CD4-positive, alpha-beta T cell treated with Interleukin-6 for 4 hours (primary cell): ENCODE measurements at regions not wholly inside any gene's neighbourhood (a gene's known extent, or its start where the extent isn't known, plus 50 kb on each side); places are given as distances from the start of the nearest gene placed in this dataset.
A peak's percentile ranks its signal among the peaks of the same experiment; 100 is the strongest.
"Not testable (repeated sequence)": the region's sequence is repeated elsewhere in the genome, so short reads cannot be mapped to it uniquely, and the experiment has no call there.

ENCODE experiments used
- DNase-seq: peaks from one replicate; pipeline ENCODE4 v3.0.0-alpha.2; 2020; ENCODE audit warnings: mixed read lengths

DNA sequence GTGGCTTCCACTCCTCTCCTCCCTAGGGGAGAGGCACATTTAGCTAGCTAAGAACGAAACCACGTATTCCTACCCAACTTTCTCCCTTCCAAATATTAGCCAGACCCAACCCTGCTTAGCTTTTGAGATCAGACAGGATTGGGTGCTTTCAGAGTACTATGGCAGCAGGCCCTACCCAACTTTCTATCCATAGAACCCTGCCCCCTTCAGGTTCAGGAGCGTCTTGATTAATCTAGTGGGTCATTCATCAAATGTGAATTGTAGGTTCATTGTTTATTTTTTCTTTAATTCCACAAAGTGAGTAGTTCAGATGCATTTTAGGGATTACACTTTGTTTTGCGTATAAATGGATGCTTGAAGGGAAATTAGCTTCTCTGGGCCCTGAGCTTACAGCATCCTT is 188.3 kb downstream of the MIB1 start:
- no peak for DNase-seq

DNA sequence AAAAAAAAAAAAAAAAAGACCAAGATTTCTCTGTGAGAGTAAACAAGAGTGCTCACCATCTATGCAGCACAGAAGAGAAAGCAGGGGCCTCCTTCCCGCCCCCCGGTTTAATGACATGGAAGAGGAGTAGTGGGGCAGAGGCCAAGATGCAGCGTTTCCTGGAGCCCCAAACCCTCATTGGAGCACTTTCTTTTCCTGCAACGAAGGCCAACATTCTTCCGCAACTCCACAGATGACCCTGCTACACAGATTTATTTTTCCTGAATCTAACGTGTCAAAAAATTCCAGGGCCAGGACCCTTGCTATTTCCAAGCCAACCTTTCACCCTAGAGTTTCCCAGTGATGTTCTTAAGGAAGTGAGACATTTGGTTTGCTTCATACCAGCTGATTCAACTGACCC is 189.6 kb downstream of the MIB1 start:
- no peak for DNase-seq

DNA sequence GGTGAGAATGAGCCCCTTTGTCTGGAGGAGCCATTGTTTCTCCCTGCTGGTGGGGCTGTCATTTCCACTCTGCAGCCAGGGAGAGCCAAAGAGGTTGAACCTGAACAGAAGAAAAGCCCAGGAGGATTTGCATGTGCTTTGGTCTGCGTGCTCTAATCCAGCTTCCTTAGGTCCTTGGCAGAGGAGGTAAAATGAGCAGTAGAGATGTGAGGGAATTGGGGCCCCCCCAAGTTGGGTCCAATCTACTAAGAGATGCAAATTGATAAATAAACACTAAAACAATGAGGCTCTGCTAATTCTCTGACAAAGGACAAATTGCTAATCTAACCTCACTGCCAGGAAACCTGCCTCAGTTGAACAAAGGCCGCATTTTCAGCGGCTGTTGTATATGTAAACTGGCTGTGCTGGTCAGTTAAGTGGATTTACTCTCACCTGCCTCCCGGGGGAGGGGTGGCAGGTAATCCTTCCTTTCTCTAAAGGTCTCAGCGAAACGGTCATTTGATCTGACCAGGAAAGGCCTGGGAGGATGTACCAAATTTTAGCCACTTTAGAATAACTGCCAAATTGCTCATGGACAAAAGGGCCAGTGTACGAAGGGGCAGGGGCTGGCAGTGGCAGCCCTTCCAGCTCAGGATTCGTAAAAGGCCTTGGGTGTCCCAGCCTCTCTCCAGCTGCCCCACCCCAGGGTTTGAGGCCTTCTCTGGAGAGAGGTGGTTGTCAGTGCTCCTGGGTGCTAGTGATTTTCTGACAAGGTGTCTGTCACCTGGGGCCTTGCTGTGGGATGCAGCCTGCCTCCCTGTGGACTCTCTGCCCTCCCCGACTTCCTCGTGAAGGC is 193.6 kb downstream of the MIB1 start:
- DNase-seq = no peak

DNA sequence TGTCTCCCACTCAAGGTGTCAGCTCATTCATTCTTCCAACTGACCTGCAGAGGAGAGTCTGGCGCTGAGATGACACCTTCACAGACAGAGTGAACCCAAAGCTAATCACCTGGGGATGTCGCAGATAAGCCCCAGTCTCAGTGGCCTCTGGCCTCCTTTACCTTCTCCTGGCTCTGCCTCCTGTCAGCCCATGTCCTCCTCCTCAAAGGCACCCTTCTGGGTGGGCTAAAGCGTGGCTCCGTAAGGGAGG is 194.1 kb downstream of the MIB1 start:
- no peak for DNase-seq

DNA sequence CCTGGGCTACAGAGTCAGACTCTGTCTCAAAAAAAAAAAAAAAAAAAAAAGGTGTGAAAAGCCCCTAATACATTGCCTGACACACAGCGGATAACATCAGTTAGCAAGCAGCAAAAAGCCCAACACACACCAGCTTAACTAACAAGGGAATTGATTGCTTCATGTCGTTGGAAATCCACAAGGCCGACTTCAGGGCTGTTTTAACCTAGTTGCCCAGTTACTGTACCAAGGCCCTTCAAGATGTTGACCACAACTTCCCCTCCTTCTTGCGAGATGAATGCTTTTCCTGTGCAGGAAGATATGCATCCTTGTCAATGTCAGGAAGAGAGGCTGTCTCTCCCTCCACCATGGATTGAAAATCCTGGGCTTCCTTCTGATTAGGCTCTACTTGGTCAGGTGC is 202.9 kb downstream of the MIB1 start:
- DNase-seq = no peak

DNA sequence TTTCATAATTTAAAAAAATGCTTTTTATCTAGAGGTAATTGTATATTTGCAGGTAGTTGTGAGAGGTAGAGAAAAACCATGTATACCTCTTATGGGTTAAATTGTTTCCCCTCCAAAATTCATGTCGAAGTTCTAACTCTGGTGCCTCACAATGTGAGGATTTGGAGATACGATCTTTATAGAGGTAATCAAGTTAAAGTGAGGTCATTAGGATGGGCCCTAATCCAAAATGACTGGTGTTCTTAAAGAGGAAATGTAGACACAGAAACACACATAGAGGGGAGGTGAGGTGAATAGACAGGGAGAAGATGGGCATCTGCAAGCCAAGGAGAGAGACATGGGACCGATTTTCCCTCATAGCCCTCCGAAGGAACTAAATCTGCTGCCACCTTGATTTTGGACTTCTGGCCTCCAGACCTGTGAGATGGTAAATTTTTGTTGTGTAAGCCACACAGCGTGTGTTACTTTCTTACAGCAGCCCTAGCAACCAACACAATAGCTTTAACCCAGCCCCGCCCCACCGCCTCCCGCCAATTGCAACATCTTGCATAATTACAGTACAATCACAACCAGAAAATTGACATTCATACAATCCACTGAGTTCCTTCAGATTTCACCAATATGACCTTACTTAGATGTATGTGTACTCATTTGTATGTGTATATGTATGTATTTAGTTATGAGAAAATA is 208.9 kb downstream of the MIB1 start:
- no peak for DNase-seq

DNA sequence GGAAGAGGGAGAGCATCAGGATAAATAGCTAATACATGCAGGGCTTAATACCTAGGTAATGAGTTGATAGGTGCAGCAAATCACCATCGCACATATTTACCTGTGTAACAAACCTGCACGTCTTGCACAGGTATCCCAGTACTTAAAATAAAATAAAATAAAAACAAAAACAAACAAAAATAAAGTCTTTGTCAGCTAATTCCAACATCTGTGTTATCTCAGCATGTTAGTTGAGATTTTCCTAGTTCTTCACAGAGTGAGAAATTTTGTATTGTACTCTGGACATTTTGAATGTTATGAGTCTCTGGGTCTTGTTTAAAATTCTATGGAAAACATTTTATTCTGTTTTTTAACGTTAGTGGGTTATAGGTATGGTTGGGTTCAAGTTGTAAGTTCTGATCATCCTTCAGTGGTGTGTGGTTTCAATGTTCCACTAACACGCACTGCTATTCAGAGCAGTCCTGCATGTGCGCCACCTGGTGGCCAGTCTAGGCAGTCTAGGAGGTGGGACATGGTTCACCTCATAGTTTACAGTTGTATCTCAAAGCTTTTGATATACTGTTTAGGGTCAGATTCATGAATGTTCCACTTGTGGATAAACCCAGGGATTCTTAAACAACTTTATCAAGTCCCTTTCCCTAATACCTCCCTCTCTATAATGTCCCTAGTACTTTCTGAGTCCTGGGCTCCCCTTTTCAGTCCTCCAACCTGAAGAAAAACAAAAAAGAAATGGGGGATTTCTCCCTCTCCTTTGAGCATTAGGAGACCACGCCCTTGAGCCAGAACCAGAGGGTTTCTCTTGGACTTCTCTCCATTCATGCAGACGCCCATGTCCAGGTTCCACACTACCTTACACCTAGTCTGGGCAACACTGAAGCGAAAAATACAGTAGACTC is 213.4 kb upstream of the GATA6 start:
- DNase-seq = peak; percentile 81

DNA sequence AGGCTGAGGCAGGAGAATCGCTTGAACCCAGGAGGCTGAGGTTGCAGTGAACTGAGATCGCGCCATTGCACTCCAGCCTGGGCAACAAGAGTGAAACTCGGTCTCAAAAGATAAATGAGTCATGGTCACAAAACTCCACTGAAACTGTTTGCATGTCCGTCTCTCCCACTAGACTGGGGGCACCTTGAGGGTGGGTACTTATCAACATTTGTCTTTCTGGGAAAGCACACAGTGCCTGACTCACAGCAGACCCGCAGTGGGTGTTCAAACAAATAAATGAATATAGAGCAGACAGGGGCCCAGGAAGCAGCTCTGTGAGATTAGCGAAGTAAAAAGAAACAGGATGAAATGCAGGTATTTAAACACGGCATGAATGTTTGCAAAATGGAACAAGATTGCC is 211.1 kb upstream of the GATA6 start:
- no peak for DNase-seq

DNA sequence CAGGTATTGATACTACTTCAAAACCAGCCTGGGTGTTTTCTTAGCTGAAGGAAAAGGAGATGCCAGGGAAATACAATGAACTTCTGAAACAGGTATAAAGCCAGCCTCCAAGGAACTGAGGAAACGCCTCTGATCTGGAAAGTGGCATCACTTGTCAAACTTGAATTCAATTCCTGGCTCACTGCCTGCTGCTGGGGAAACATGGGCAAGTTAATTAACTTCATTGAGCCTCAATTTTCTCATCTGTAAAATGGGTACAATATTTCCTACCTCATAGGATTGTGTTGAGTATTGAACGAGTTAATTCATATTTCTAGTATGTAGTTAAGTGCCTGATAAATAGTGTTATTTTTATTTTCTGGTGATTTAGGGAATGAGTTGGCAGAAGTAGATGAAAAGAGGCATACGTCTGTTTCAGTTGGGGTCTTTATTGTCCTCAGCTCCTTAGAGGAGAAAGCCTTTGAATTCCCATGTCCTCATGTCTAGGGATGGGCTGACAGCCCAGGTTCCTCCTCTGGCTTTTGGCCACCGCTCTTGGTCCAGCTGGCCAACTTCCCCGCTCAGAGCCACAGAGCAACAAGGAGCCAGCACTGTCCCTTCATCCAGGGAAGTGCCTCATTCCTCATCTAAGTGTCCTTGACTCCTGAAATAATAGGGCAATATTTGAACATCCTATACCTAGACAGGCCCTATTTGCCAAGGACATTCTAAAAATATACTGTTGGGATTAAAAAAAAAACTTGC is 210.5 kb upstream of the GATA6 start:
- DNase-seq = no peak

DNA sequence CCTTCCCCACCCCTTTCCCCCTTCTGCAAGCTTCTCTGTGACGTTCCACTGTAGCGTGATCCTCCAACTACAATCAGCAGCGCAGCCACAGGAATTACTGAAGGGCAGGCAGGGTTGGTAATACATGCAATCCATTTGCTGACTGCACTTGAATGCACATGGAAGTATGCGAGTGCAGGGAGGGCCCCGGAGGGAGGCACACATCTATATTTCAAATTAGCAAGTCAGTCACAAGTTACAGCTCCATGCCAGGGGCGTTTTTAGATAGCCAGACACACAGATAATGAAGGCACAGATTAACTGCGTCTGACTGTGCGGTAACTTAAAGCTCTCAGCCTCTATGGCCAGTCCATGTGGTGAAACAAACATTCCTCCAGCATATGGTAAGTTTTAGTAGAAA is 209.2 kb upstream of the GATA6 start:
- DNase-seq = no peak

DNA sequence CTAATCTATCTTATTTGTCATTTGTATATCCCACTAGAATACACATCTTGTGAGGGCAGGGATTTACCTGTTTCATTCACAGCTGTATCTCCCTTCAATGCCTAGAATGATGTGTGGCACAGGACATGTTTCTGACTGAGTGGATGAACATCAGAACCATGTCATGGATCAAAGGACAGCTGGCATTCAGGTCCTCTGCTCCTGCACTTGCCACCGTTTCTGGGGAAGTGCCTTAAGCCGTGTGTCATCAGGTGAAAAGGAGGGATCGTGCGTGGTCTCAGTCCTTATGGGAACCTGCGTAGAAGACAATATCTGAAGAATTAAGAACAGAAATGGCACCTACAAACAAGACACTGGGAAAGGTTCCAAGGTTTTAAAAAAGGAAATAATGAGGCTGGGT is 206.1 kb upstream of the GATA6 start:
- DNase-seq = no peak

DNA sequence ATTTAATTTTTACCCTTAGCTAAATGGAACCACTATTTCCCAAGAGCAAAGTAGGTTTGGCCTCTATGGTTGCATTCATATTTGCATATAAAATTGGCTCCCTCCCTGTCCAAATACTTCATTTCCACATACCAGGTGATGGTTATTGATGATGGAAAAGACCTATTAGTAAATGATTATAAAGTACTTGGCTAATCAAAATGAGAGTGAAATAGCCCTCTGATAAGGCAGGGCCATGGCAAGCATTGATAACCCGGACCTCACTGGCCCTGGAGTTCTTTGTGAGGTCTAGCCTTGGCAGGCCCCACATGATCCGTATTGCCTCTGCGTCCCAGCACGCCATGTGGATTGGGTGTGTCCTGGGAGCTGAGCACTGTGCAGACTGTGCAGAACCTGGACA is 201.1 kb upstream of the GATA6 start:
- no peak for DNase-seq

DNA sequence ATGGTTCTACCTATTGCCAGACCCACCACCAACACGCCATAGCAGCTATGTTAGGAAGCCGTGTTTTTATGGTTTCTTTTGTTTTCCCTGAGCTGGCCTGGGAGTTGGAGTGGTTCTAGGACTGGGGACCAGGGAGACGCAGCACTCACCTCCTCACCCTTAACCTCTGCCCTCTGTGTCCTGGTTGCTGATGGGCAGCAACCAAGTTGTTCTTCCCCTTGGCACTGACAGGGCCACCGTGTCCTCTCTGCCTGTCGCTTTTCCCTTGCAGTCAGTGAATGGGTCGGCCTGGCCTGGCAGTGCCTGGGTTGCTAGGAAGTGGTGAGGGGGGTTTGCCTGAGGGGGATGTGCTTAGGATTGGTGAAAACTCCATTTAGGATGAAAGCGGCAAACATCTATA is 197.1 kb upstream of the GATA6 start:
- DNase-seq = no peak

DNA sequence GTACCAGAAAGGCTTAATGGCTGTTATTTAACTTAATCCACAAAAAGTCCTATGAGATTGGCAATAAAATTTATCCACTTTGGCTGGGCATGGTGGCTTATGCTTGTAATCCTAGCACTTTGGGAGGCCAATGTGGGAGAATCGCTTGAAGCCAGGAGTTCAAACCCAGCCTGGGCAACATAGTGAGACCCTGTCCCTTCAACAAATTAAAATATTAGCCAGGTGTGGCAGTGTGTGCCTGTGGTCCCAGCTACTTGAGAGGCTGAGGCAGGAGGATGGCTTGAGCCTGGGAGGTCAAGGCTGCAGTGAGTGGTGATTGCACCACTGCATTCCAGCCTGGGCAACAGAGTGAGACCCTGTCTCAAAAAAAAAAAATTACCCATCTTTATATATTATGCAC is 193.4 kb upstream of the GATA6 start:
- not testable (repeated sequence) for DNase-seq

DNA sequence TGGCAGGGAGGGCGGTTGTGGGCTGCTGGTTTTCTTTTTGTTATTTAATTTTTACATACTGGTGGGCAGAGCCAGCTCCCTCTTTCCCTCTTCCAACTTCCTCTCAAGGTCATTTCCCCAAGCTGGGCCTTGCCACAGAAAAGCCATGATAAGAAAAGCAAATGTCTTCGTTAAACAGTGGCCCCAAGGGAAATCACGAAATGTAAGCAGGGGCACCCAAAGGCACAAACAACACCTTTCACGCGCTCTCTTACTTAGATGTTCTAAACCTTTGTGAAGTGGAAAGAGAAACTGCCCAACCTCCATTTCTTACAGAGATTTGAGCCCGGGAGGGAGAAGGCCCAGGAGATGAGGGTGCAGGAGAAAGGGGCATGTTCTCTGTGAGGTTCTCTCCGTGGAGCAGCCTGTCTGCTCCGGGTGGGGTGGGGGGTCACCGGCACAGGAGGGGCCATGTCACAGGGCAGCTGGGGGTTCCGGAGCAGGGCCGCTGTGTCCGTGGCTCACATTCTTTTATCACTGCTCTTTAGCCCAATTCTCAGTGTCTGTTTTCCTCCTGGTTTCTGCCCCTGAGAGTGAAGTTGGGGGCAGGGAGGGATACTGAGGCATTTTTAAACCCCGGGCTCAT is 190.7 kb upstream of the GATA6 start:
- DNase-seq = no peak

DNA sequence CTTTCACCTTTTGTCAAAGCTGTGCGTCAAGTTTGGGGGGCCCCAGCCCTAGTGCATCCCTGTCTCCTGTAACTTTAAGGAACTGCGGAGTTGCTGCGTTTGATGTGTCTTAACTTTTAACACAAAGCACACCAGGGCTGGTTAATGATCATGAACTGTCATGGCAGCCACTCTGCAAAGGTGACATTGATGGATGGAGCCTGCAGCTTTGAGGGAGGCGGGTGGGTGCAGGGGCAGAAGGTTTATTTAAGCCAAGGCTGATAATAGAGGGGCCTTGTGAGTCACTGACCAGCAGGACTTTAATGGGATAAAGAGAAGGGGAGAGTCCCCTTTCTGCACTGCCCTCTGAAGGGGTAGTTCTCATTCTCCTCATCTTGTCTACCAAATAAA is 190.2 kb upstream of the GATA6 start:
- no peak for DNase-seq

DNA sequence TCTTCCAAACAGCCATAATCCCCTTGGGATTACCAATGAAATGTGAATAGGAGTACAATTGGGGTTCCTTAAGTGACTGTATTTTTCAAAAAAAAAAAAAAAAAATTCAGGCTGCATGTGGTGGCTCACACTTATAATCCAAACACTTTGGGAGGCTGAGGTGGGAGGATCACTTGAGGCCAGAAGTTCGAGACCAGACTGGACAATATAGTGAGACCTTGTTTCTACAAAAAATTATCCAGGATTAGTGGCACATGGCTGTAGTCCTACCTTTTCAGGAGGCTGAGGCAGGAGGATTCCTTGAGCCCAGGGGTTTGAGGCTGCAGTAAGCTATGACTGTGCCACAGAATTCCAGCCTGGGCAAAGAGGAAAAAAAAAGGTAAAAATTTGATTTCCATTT is 189.6 kb upstream of the GATA6 start:
- DNase-seq = no peak

DNA sequence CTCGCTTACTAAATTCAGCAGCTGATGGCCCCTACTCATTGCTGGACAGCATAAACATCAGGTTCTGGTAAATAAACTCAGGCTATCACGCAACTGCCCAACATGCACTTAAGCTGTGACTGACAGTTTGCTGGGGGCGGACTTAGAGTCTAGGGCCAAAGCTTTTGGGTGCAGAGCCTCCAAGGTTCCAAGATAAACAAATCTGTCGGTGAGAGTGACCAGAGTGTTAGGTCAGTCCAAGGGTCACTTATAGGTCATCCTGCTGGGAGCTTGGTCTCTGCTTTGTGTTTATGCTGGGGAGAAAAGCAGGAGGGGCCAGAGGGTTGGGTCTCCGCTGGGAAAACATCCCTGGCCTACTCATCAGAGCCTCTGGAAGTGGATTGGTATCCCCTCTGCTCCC is 188.6 kb upstream of the GATA6 start:
- DNase-seq = no peak

DNA sequence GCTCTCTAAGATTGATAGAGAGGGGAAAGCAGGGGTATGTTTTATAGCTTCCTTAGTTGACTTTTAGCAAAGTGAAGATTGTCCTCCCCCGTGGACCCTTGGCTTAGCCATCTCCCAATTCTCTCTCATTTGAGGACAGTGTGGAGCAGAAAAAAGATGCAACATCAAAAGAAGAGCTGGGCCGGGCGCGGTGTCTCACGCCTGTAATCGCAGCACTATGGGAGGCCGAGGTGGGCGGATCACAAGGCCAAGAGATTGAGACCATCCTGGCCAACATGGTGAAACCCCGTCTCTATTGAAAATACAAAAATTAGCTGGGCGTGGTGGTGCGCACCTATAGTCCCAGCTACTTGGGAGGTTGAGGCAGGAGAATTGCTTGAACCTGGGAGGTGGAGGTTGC is 187.9 kb upstream of the GATA6 start:
- not testable (repeated sequence) for DNase-seq

DNA sequence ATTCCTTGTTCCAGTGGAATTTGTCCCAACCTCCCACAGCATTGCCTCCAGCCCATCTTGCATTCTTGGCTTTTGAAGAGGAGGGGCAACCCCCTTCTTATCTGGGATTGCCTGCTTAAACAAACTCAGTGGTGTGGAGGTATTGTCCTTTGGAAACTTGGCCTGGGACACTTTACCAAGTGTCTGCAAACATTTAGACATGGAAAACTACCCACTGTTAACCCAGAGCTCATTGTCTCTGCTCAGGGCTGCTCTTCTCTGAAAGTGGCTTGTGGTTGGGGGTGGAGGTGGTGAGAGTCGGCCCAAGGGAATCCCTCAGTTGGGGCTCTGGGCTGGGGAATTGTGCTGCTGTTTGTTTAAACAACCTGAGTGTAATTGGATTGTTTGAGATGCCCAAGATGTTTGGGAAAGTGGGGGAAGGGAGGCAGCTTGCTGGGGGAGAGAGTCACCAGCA is 178.3 kb upstream of the GATA6 start:
- DNase-seq = no peak

DNA sequence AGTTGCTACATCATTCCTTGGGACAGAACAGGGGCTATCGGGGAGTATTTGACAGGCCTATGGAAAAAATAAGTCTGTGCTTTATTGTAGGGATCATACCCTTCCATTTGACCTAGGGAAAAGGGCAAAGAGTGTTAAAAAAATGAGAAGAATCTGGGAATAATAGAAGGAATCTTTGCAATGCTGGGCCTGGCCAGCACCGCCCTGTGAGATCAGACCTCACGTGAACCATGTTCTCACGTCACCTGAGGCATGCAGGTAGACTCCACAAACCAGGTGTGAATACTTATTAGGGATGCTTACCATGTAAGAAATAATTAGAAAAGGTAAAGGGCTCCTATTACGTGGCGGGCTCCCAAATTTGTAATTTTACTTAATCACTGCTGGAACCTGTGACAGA is 177.5 kb upstream of the GATA6 start:
- DNase-seq = no peak

DNA sequence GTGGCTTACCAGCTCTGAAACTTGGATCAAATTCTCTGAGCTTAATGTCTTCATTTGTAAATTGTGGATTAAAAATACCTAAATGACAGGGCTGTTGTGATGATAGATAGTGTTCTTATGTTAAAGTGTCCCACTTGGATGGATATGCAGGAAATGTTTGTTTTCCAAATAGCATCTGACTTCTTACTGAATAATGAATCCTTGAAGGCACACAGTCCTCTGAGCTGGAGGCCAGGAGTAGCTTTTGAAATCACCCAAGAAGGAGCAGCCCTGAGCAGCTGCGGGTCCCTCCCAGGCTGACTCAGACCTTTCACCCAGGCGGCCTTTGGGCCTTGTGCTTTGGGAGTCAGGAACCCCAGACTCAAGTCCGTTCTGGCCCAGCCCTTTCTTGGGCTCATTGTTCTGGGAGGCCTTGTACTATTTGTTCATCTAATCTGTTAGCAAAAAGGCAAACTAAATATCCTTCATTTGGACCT is 173.0 kb upstream of the GATA6 start:
- DNase-seq = no peak
